HG03064 (cell line): ENCODE measurements at regions not wholly inside any gene's neighbourhood (a gene's known extent, or its start where the extent isn't known, plus 50 kb on each side); places are given as distances from the start of the nearest gene placed in this dataset.

Experiments used
- ATAC-seq: cut with Tn5 transposase; IDR thresholded peaks from one replicate; pipeline ENCODE4 v1.9.1; 2021; ENCODE audit warnings: low read depth; ENCODE audit not compliant: unreplicated experiment

GRCh38 chr13:38590796-38591507 lies 95.9 kb upstream of the FREM2 start:
- no peak for ATAC-seq

GRCh38 chr13:38602266-38602665 lies 84.6 kb upstream of the FREM2 start:
- ATAC-seq = no peak

GRCh38 chr13:38606699-38607535 lies 80.0 kb upstream of the FREM2 start:
- no peak for ATAC-seq

- no peak for ATAC-seq
Measured at GRCh38 chr13:38617936-38618335, 68.9 kb upstream of the FREM2 start.

GRCh38 chr13:38618336-38618735 lies 68.5 kb upstream of the FREM2 start:
- ATAC-seq = no peak

- ATAC-seq = no peak
Measured at GRCh38 chr13:38618881-38619280, 68.0 kb upstream of the FREM2 start.

- no peak for ATAC-seq
Measured at GRCh38 chr13:38620876-38621275, 66.0 kb upstream of the FREM2 start.

GRCh38 chr13:38624822-38625221 lies 62.1 kb upstream of the FREM2 start:
- ATAC-seq = no peak

- ATAC-seq = no peak
Measured at GRCh38 chr13:38628554-38628953, 58.3 kb upstream of the FREM2 start.

- no peak for ATAC-seq
Measured at GRCh38 chr13:38630780-38631179, 56.1 kb upstream of the FREM2 start.

- ATAC-seq = no peak
Measured at GRCh38 chr13:38635030-38635429, 51.8 kb upstream of the FREM2 start.

- no peak for ATAC-seq
Measured at GRCh38 chr13:38636073-38636472, 50.8 kb upstream of the FREM2 start.

- no peak for ATAC-seq
Measured at GRCh38 chr13:38636761-38637160, 50.1 kb upstream of the FREM2 start.
